NCI-H1436 (cell line): ENCODE measurements at regions not wholly inside any gene's neighbourhood (a gene's known extent, or its start where the extent isn't known, plus 50 kb on each side); places are given as distances from the start of the nearest gene placed in this dataset.
"Not testable (repeated sequence)": the region's sequence is repeated elsewhere in the genome, so short reads cannot be mapped to it uniquely, and the experiment has no call there.

Experiments
- DNase-seq: peaks from one replicate; lab custom pipeline; 2025; lab: John Stamatoyannopoulos, UW

DNA sequence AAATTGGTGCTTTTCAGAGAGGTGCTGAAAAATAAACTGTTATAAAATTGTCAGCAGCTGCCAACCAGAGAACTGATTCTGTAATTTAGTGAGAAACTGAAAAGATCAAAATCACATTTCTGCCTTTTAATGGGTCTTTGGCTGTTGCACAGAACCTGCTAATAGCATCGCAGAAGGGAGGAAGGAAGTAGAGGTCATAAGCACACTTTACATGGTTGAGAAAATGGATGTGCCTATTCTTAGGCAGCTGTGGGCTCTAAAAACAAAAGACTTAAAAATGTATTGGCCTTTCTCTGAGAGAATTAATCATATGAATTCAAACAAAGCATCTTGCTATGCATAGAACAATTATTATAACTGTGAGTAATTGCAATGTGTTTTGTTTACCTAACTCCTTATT, 1186.9 kb downstream of the DSC3 start:
- DNase-seq, result no peak

DNA sequence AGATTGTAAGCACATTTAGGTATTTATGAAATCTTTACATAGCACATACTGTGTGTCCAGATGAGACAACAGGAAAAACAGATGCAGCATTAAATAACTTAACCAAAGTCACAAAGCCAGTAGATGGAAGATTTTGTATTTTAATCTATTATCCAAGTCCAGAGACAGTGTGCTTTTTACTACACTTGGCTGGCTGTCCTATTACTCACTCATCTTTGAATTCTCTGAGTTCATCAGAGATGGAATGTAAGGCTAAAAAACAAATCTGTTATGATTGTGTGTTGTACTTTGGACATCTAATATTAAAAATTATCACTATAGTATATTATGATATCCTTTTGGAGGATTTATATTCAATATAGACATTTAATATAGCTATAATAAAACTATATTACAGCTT, 1189.4 kb downstream of the DSC3 start:
- no peak for DNase-seq

DNA sequence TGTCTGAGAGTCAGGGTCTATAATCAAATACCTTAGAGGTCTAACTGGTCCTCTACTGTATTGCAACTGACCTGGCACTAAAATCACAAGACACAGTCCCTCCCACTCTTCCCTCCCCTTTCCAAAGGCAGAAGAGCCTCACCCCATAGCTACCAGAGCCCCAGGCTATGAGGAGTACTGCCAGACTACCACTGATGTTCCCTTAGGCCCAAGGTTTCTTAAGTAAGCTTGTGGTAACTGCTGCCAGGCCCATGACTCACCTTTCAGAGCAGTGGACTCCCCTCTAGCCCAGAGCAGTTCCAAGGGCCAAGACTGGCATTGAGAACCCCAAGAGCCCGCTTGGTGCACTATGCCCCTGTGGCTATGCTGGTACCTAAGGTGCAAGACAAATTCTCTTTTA, 1193.4 kb downstream of the DSC3 start:
- DNase-seq, result no peak

DNA sequence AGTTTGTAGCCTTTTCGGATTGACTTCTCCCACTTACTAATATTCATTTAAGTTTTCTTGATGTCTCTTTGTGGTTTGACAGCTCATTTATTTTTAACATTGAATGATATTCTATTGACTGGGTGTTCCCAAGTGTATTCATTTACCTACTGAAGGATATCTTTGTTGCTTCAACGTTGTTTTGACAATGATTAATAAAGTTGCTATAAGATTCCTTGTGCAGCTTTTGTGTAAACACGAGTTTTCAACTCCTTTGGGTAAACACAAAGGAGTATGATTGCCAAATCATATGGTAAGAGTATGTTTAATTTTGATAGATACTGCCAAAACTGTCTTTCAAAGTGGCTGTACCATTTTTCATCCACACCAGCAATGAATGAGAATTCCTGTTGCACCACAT, 1200.9 kb downstream of the DSC3 start:
- DNase-seq, result no peak

DNA sequence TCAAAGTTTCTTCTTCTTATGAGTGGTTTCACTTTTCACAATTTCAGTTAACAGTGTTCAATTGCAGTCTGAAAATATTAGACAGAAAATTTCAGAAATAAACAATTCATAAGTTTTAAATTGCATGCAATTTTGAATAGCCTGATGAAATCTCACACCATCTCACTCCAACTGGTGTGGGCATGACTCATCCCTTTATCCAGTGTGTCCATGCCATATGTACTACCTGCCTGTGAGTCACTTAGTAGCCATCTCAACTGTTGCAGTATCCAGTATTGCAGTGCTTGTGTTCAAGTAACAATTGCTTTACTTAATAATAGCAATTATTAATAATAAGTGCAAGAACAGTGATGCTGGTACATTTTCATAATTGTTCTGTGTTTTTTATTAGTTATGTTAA, 1202.5 kb downstream of the DSC3 start:
- no peak for DNase-seq

DNA sequence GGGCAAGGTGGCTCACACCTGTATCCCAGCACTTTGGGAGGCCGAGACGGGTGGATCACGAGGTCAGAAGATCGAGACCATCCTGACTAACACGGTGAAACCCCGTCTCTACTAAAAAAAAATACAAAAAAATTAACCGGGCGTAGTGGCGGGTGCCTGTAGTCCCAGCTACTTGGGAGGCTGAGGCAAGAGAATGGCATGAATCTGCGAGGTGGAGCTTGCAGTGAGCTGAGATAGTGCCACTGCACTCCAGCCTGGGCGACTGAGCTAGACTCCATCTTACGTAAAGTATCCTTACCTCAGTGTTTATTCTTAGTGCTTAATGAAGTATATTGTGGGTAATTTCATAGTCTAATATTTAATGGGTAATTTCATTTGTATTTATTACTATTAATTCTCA, 1203.6 kb downstream of the DSC3 start:
- not testable (repeated sequence) for DNase-seq

DNA sequence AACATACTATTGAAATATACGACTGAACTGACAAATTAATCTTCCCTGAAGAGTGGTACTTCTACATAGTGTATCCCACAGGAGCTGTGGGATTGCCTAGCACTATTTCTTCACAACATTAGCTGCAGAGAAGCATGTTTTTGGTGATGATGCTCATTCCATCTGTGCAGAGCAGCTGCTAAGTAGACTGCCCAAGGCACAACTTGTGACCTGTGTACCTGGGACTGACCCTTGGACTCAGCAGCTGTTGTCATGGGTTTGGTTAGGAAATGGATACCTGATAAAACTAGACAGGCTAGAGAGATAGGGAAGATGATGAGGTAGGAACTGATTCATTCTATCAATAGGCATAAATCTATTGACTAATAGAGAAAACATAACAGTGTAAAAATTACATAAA, 1204.0 kb downstream of the DSC3 start:
- no peak for DNase-seq

DNA sequence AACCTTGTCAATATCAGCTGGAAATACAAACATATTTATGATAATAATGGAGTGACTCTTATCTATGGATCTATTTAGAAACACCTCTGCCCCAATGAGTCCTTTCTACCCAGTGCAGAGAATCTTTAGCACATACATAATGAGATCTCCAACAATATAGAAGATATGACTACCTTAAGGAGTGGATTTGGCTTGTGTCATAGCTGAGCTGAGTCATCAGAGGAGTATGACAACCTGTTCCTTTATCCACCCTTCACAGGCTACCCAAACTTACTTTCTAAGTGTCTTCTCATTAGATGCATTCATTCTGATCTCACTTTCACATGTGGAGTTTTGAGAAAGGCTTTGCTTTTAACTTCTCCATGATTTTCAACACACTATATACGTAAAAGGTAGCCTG, 1218.9 kb downstream of the DSC3 start:
- no peak for DNase-seq

DNA sequence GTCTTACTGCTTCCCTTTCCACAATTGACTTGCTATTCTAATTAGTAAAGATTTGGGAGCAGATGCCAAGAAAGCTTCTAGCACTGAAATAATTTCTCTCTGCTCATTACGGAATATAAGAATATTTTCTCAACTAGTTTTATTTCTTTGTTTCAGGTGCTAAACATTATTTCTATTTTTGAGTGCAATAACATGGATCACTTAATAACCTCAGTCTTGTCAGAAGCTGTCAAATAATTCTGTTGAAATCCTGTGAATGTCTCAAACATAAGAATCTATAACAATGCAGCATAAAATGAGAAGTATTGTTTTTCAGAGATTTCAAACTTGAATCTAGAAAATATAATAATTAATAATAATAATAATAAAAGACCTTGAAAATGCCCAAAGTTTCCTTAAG, 1221.0 kb downstream of the DSC3 start:
- DNase-seq, result no peak

DNA sequence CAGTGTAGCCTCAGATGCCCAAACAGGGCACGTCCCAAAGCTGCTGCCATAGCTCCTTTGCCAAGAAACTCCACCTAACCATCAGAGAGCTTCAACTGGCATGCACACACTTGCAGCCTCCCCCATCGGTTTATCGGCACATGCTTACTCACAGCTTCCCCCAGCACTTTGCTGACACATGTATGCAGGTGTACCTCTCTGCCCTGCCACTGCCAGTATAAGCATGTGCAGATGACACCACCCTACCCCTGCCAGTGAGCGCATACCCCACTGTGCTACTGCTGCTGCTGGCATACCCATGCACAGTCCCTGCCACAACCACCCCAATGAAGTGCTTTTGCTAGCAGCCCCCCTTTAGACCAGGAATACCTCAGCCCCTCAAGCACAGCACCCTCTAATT, 1231.0 kb downstream of the DSC3 start:
- no peak for DNase-seq

DNA sequence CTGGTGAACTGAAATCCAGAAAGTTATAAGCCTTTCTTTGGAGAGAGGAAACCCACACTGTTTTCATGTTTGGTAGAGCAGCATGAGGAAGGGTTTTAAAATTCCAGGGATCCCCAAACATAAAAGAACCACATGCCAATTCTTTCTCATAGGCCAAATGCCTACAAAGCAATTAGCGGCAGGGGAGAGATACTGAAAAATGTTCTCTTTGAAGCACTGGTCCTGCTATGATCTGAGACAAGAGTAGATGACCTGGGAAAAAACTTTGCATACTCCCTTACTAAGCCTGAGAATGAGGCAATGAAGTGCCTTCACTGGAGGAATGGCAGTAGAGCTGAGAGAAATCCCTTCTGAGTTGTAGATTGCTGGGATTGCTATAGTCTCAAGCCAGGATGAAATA, 1261.7 kb downstream of the DSC3 start:
- DNase-seq, result no peak

DNA sequence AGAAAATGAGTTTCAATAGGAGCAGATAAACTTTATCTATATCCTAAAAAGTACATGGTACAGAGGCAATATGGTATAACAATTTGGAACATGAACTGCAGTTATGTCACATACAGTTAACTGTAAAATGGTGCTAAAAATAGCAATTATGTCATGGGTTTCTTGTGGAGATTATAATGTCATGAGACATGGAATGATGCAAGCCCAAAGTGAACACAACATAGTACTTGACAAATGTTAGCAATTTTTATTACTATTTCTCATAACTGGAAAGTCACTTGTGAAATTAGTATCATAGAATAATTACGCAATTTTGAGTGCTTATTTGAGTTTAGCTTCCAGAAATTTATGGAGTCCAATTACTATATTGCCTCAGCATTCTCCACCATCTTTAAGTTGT, 1263.4 kb downstream of the DSC3 start:
- DNase-seq, result no peak

DNA sequence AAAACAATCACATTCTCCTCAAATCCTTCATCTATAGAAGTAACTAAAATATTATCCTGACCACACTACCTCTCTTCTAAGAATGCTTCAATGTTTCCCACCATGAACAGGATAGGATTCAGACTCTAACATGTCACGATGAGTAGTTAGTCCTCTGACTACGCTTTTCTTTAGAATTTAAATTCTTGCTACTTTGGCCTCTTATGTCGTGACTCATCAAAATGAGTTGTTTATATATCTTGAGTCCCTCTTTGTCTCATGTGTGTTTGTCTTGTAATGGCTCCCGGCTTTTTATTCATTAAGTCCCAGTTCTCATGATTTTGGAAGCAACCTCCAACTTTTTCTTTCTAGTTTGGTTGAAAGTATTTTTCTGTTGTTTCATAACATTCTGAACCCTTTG, 1289.2 kb downstream of the DSC3 start:
- DNase-seq, result no peak

DNA sequence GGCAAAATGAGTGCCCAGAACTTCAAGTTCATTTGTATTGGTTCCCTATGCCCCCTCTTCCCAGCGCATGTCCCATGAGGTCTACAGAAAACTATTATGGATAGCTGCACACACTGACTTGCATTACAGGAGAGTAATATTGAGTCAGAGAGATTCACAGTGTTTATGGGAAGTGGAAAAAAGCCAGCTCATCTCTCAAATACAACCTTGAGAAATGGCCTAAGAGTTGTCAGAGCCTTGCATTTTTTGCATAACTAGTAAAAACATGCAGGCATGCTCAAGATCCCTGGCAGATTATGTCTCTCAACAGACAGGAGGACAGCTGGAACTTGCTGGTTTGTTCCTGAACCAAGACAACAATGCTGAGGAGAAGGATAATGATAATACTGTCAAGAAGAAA, 1292.8 kb downstream of the DSC3 start:
- DNase-seq, result no peak

DNA sequence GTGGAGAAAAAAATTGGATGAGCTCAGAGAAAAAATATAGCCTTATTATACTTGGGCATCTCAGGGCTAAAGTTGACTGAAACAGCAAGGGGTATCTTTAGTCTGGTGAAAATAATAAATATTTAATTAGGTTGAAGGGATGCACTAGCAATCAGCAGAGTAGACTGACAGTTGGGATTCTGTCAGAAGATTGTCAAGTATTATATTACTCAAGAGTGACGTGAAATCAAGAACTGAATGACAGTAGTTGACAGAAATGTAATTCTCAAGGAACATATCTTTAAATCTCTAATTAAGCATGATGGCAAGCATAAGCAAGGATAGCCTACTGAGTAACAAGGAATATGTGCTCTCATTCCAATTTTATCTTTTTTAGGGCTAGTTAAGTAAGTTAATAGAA, 1301.1 kb downstream of the DSC3 start:
- DNase-seq, result no peak

DNA sequence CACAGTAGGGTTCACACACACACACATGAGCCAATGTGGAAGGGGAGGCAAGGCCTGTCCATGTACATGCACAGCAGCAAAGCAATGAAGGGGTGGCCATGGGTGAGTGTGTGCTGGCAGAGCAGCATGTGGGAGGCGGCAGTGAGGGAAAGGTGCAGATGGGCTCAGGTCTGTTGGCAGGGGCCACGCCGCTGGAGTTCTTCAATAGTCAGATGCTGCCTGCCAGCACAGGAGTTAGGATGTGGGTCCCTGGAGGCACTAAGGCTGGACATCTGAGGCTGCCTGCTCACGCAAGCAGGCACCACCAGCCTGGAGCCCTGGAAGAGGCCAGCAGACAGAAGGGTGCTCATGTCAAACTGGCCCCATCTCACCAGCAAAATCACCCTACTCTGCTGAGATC, 1304.9 kb downstream of the DSC3 start:
- DNase-seq, result no peak

DNA sequence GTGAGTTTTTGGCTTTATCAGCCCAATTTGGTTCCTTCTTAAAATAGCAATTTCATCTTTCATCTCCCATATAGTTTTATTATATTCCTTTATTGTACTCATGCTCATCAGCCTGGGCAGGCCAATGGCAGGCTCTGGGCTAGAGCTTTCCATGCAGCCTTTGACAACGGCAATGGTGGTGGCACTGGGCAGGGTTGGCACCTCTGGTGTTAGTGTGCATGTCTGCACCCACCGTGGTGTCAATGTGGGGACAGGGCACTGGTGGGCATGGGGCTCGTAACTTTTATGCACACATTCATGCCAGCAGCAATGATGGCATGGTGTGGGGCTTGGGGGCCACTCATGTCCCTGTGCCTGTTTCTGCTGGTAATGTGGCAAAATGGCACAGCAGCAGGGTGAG, 1305.4 kb downstream of the DSC3 start:
- no peak for DNase-seq

DNA sequence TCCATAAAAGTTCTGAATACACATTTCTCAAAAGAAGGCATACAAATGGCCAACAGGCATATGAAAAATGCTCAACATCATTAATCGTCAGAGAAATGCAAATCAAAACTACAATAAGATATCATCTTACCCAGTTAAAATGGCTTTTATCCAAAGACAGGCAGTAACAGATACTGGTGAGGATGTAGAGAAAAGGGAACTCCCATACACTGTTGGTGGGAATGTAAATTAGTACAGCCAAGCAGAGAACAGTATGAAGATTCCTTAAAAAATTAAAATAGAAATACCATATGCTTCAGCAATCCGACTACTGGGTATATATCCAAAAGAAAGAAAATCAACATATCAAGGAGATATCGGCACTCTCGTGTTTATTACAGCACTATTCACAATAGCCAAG, 1312.5 kb downstream of the DSC3 start:
- DNase-seq, result no peak

DNA sequence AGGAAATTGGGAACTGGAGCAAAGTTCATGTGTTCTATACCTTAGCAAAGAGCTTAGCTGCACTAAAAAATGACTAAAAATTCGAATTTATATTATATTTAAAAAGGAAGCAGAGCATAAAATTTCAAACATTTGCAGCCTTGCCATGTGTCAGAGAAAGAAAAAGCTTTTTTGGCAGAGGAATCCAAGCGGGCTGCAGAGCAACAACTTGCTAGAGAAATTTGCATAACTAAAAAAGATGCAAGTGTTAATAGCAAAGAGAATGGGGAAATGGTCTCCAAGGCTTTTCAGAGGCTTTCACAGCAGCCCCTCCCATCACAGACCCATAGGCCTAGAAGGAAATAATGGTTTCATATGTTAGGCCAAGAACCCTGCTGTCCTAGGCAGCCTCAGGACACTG, 1315.9 kb downstream of the DSC3 start:
- no peak for DNase-seq

DNA sequence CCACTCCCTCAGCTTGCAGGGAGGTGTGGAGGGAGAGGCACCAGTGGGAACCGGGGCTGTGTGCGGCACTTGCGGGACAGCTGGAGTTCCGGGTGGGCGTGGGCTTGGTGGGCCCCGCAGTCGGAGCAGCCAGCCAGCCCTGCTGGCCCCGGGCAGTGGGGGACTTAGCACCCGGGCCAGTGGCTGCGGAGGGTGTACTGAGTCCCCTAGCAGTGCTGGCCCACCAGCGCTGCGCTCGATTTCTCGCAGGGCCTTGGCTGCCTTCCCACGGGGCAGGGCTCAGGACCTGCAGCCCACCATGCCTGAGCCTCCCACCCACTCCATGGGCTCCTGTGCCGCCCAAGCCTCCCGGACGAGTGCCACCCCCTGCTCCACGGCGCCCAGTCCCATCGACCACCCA, 1319.1 kb downstream of the DSC3 start:
- not testable (repeated sequence) for DNase-seq

DNA sequence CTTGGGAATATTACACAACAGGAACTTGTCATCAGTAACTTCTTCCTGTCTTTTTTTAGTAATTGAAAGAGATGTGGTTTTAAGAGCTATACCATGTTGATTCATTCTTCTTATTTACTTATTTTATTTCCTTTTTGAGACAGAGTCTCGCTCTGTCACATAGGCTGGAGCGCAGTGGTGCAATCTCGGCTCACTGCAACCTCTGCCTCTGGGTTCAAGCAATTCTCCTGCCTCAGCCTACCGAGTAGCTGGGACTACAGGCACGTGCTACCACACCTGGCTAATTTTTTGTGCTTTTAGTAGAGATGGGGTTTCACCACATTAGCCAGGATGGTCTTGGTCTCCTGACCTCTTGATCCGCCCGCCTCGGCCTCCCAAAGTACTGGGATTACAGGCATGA, 1326.6 kb downstream of the DSC3 start:
- not testable (repeated sequence) for DNase-seq

DNA sequence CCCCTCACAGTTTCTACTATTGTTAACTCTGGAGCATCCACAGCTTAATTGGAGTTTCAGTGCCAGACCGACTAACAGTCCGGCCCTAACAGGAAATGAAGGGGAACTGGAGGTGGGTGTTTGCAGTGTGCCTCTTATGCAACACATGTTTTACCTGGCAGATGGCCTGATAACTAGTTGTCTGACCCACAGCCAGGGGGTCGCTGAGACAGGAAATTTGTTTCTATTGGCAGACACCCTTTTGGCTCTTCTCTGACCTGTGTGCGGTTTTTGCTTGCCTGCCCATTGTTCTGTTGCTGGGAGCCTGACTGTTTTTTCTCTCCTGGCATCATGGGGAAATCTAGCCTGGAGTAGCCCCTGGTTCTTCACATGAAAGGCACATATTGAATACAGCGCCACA, 1329.8 kb downstream of the DSC3 start:
- DNase-seq, result no peak

DNA sequence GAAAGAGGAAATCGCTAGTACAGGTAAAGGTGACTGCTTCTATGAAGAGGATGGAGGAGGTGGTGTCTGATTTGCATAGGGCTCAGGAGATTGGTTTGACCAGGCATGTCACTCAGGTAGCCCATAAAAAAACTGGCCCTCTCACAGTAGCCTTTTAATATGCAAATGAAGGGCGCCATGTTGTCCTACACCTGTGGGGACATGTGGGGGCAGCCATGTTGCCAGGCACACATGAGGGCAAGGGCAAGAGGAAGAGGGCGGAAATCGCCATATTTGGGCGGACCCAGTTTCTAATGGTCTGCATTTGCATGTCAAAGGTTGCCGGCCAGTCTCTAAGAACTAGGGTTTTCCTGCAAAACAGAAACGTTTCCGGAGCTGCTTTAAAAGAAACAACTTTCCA, 1330.6 kb downstream of the DSC3 start:
- no peak for DNase-seq

DNA sequence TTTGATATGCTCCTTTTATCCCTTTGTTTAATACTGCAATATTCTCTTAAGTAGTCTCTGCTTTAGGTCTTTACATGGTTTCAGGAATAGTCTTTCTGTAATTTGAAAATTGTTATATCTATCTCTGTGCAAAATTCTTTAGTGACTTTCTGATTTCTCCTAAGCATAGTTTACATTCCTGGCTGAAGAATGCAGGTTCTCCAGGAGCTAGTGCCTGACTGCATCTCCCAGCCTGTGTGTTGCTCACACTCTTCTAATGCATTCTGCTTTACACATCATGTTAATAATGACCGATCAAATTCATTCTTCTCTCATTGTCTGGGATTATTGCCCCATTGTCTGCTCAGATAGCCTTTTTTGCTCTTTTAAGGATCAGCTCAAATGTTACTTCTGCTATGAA, 1349.2 kb downstream of the DSC3 start:
- no peak for DNase-seq

DNA sequence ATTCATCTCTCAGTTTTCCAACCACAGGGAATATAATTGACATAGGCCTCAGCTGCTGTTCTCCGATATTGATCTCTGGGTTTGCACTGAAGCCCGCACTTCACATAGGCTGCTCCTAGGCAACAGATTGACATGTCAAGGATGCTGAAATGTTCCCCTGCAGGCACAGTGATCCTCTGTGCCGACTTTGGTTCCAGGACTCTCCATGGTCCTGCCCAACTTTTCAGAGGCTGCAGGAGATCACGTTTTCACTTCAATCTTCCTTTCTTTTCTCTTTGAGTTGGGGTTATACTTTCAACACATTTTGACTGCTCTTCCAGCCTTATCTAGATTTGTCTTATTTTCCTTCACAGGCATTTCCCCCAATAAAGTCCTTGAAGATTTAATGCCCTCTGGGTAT, 1361.0 kb downstream of the DSC3 start:
- DNase-seq, result no peak
